Astrocyte (in vitro differentiated cells and primary cell): ENCODE measurements at regions not wholly inside any gene's neighbourhood (a gene's known extent, or its start where the extent isn't known, plus 50 kb on each side); places are given as distances from the start of the nearest gene placed in this dataset.

Source experiments
- DNase-seq: peaks from one replicate; pipeline ENCODE4 v3.0.0-alpha.2; 2010; ENCODE audit warnings: low read depth
- FAIRE-seq: peaks from 2 replicates; lab custom pipeline; 2011; peaks lifted over from hg19 to GRCh38; lab: Jason Lieb, UNC
- H2AFZ ChIP-seq: 2 replicates; pipeline ENCODE4 v1.6.0; 2012; ENCODE audit warnings: low read depth, low read length, inconsistent platforms
- H3K27ac ChIP-seq: 2 replicates; pipeline ENCODE4 v1.5.1; 2011; ENCODE audit warnings: low read depth, low read length, inconsistent platforms
- H3K27me3 ChIP-seq: 2 replicates; pipeline ENCODE4 v1.6.0; 2011; ENCODE audit warnings: low read length, inconsistent platforms; ENCODE audit not compliant: insufficient read depth
- H3K36me3 ChIP-seq: 2 replicates; pipeline ENCODE4 v1.5.1; 2011; ENCODE audit warnings: low read length, inconsistent platforms; ENCODE audit not compliant: insufficient read depth
- H3K4me1 ChIP-seq: 2 replicates; pipeline ENCODE4 v1.5.1; 2011; ENCODE audit warnings: low read length, inconsistent platforms; ENCODE audit not compliant: insufficient read depth
- H3K4me2 ChIP-seq: 2 replicates; pipeline ENCODE4 v1.6.0; 2012; ENCODE audit warnings: low read length, inconsistent platforms
- H3K4me3 ChIP-seq: 2 replicates; pipeline ENCODE4 v1.5.1; 2011; ENCODE audit warnings: low read depth, mild to moderate bottlenecking, low read length, inconsistent platforms; ENCODE audit not compliant: insufficient read depth
- H3K79me2 ChIP-seq: 2 replicates; pipeline ENCODE4 v1.6.0; 2012; ENCODE audit warnings: mild to moderate bottlenecking, low read length, inconsistent platforms; ENCODE audit not compliant: insufficient read depth
- H3K9ac ChIP-seq: 2 replicates; pipeline ENCODE4 v1.6.0; 2012; ENCODE audit warnings: mild to moderate bottlenecking, low read length, inconsistent platforms
- H3K9me3 ChIP-seq: 2 replicates; pipeline ENCODE4 v1.5.1; 2012; ENCODE audit warnings: low read depth, mild to moderate bottlenecking, low read length, inconsistent platforms; ENCODE audit not compliant: insufficient read depth
- H4K20me1 ChIP-seq: 2 replicates; pipeline ENCODE4 v1.6.0; 2012; ENCODE audit warnings: low read length, inconsistent platforms; ENCODE audit not compliant: insufficient read depth
- H3K27ac Mint-ChIP-seq: one replicate; pipeline ENCODE4 v1.8.0; 2021; ENCODE audit warnings: mild to moderate bottlenecking, mixed read lengths; ENCODE audit not compliant: unreplicated experiment
- H3K27me3 Mint-ChIP-seq: one replicate; pipeline ENCODE4 v1.8.0; 2021; ENCODE audit warnings: low read depth, mixed read lengths; ENCODE audit not compliant: unreplicated experiment
- H3K36me3 Mint-ChIP-seq: one replicate; pipeline ENCODE4 v1.8.0; 2021; ENCODE audit warnings: low read depth, mixed read lengths; ENCODE audit not compliant: unreplicated experiment
- H3K4me1 Mint-ChIP-seq: one replicate; pipeline ENCODE4 v1.8.0; 2021; ENCODE audit warnings: low read depth, mixed read lengths; ENCODE audit not compliant: unreplicated experiment
- H3K4me3 Mint-ChIP-seq: one replicate; pipeline ENCODE4 v1.8.0; 2021; ENCODE audit warnings: mild to moderate bottlenecking, moderate library complexity, mixed read lengths; ENCODE audit not compliant: unreplicated experiment
- H3K9me3 Mint-ChIP-seq: one replicate; pipeline ENCODE4 v1.8.0; 2021; ENCODE audit warnings: mild to moderate bottlenecking, mixed read lengths; ENCODE audit not compliant: unreplicated experiment
- CTCF ChIP-seq: IDR thresholded peaks from 2 replicates; pipeline ENCODE4 v1.5.1; 2011; ENCODE audit warnings: low read depth, mild to moderate bottlenecking, inconsistent platforms, low read length, moderate library complexity; ENCODE audit not compliant: insufficient read depth
- EZH2 ChIP-seq: IDR thresholded peaks from 2 replicates; pipeline ENCODE4 v1.6.1; 2012; ENCODE audit warnings: mild to moderate bottlenecking, low read length, inconsistent platforms; ENCODE audit not compliant: insufficient read depth

- H2AFZ ChIP-seq: no peak overlapping the region
- no peaks in the 10 kb centered on the region for H3K4me1 Mint-ChIP-seq
- H3K36me3 Mint-ChIP-seq: no peaks in the 10 kb centered on the region
- H3K27ac Mint-ChIP-seq: no peak overlapping the region
- H3K79me2 ChIP-seq: no peaks in the 10 kb centered on the region
- TF ChIP-seq CTCF (no peak), EZH2 (no peak)
- H4K20me1 ChIP-seq: no peaks in the 10 kb centered on the region
- H3K4me2 ChIP-seq: no peak overlapping the region
- H3K4me1 ChIP-seq: no peaks in the 10 kb centered on the region
- H3K27me3 ChIP-seq: no peaks in the 10 kb centered on the region
- DNase-seq (no peak), FAIRE-seq (no peak)
- no peaks in the 10 kb centered on the region for H3K9me3 Mint-ChIP-seq
- no peak overlapping the region for H3K27ac ChIP-seq
- H3K27me3 Mint-ChIP-seq: no peaks in the 10 kb centered on the region
- H3K36me3 ChIP-seq: no peaks in the 10 kb centered on the region
- H3K9ac ChIP-seq: no peak overlapping the region
- no peak overlapping the region for H3K4me3 Mint-ChIP-seq
- no peak overlapping the region for H3K4me3 ChIP-seq
- no peaks in the 10 kb centered on the region for H3K9me3 ChIP-seq
Measured at GRCh38 chr2:51846796-51847195, 814.9 kb upstream of the NRXN1 start.

DNA sequence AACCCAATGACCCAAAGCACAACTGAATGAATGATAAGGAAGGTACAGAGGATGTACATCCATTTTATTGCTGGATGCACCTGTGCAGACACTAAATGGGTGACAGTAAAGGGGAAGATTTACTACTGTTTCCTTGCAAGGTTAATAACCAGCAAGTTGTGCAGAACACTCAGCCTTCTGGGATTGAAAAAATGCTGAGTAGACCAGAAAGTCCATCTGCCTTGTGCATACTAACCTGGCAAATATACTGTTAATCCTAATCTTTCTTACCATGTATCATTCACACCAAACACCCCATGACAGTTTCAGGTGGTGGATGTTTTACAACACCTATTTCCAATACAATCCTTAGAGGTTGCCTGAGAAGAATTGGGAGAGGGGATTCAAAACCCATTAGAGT is 814.1 kb upstream of the NRXN1 start:
- Histone ChIP-seq H3K4me1 (no peaks in the 10 kb centered on the region), H4K20me1 (no peaks in the 10 kb centered on the region), H3K9me3 (no peaks in the 10 kb centered on the region), H3K27ac (no peak overlapping the region), H3K4me3 (no peak overlapping the region), H3K9ac (no peak overlapping the region), H3K27me3 (no peaks in the 10 kb centered on the region), H3K36me3 (no peaks in the 10 kb centered on the region), H3K4me2 (no peak overlapping the region), H2AFZ (no peak overlapping the region), H3K79me2 (no peaks in the 10 kb centered on the region)
- no peaks in the 10 kb centered on the region for H3K27me3 Mint-ChIP-seq
- H3K4me1 Mint-ChIP-seq: no peaks in the 10 kb centered on the region
- H3K27ac Mint-ChIP-seq: no peak overlapping the region
- FAIRE-seq (no peak), DNase-seq (no peak)
- TF ChIP-seq EZH2: no peak
- TF ChIP-seq CTCF: no peak
- H3K36me3 Mint-ChIP-seq: no peaks in the 10 kb centered on the region
- peaks cover 4% of the 10 kb centered on the region for H3K9me3 Mint-ChIP-seq
- H3K4me3 Mint-ChIP-seq: no peak overlapping the region

DNA sequence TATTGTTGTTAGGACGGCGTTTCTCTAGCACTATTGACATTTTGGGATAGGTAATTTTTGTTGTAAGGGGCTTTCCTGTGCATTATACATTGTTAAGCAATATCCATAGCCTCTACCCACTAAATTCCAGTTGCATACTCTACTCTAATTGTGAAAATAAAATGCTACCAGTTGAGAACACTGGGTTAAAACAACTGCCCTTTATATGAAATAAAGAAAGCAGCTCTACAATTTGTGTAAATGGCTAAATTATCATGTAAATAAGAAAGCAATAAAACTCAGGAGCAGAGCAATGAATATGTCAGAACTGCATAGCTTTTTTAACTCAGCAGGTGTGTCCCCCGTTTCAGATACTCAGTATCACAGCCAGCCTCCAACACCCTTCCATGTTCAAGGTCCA is 812.7 kb upstream of the NRXN1 start:
- Histone ChIP-seq H3K4me2 (no peak overlapping the region), H3K27me3 (no peaks in the 10 kb centered on the region), H3K9me3 (no peaks in the 10 kb centered on the region), H3K4me1 (no peaks in the 10 kb centered on the region), H4K20me1 (no peaks in the 10 kb centered on the region), H3K4me3 (no peak overlapping the region), H3K27ac (no peak overlapping the region), H3K79me2 (no peaks in the 10 kb centered on the region), H3K9ac (no peak overlapping the region), H3K36me3 (no peaks in the 10 kb centered on the region), H2AFZ (no peak overlapping the region)
- no peaks in the 10 kb centered on the region for H3K27me3 Mint-ChIP-seq
- H3K4me1 Mint-ChIP-seq: no peaks in the 10 kb centered on the region
- H3K4me3 Mint-ChIP-seq: no peak overlapping the region
- H3K9me3 Mint-ChIP-seq: peaks cover 4% of the 10 kb centered on the region
- FAIRE-seq (no peak), DNase-seq (no peak)
- H3K36me3 Mint-ChIP-seq: no peaks in the 10 kb centered on the region
- TF ChIP-seq CTCF: no peak
- TF ChIP-seq EZH2: no peak
- H3K27ac Mint-ChIP-seq: no peak overlapping the region
